BLaER1 treated with 17β-estradiol and CSF1 and Interleukin-3, amounts not matched to agents 10 nM and 100 nM (cell line): ENCODE measurements at regions not wholly inside any gene's neighbourhood (a gene's known extent, or its start where the extent isn't known, plus 50 kb on each side); places are given as distances from the start of the nearest gene placed in this dataset.
A peak's percentile ranks its signal among the peaks of the same experiment; 100 is the strongest.

Experiments
- H3K27ac ChIP-seq, 11 experiments: shearing (Covaris generic); formaldehyde crosslinking; 2 replicates each; pipeline ENCODE4 v1.8.1; 2022
- H3K27me3 ChIP-seq, 11 experiments: shearing (Covaris generic); formaldehyde crosslinking; 2 replicates each; pipeline ENCODE4 v1.8.1; 2022
- H3K36me3 ChIP-seq, 11 experiments: shearing (Covaris generic); formaldehyde crosslinking; 2 replicates each; pipeline ENCODE4 v1.8.1; 2022
- H3K4me1 ChIP-seq, 10 experiments: shearing (Covaris generic); formaldehyde crosslinking; 2 replicates each; pipeline ENCODE4 v1.8.1; 2022
- H3K4me2 ChIP-seq, 11 experiments: shearing (Covaris generic); formaldehyde crosslinking; 2 replicates each; pipeline ENCODE4 v1.8.1; 2022
- H3K4me3 ChIP-seq, 10 experiments: shearing (Covaris generic); formaldehyde crosslinking; 2 replicates each; pipeline ENCODE4 v1.8.1; 2022
- H3K9ac ChIP-seq, 11 experiments: shearing (Covaris generic); formaldehyde crosslinking; 2 replicates each; pipeline ENCODE4 v1.8.1; 2022
- H3K9me3 ChIP-seq, 11 experiments: shearing (Covaris generic); formaldehyde crosslinking; replicated peaks in 1 of 11; 2 replicates each; pipeline ENCODE4 v1.8.1; 2022
- H4K20me1 ChIP-seq, 11 experiments: shearing (Covaris generic); formaldehyde crosslinking; 2 replicates each; pipeline ENCODE4 v1.8.1; 2022
- Cebpa-rat ChIP-seq, 11 experiments: shearing (Covaris generic); IDR thresholded peaks; 2 replicates each; pipeline ENCODE4 v1.8.1; 2022

- H4K20me1 ChIP-seq, result no peaks in the 10 kb centered on the region
- no peaks in the 10 kb centered on the region for H3K36me3 ChIP-seq
- peaks cover 0 to 26% (median 0%) of the 10 kb centered on the region in 10 experiments; a peak in 9 of 20 replicates for H3K4me1 ChIP-seq
- no peaks in the 10 kb centered on the region for H3K9me3 ChIP-seq
- H3K4me3 ChIP-seq, result no peak overlapping the region
- H3K9ac ChIP-seq, result no peak overlapping the region
- H3K27me3 ChIP-seq, result no peaks in the 10 kb centered on the region
- no peak overlapping the region for H3K27ac ChIP-seq
- peak overlapping the region in 3 of 11 experiments; percentile 12 to 43 (median 16); a peak in 4 of 22 replicates for H3K4me2 ChIP-seq
- no peak for TF ChIP-seq Cebpa-rat (IDR thresholded peaks at IDR 0.05)
Observed at GRCh38 chr13:48896312-48896711, 79.4 kb upstream of the FNDC3A start.

GRCh38 chr13:48901781-48902180 is 73.9 kb upstream of the FNDC3A start:
- H3K4me2 ChIP-seq, result peak overlapping the region in 1 of 11 experiments; percentile 39; a peak in 2 of 22 replicates
- peak overlapping the region in 4 of 11 experiments; percentile 18 to 35 (median 26); a peak in 3 of 22 replicates for H3K27ac ChIP-seq
- no peak overlapping the region for H3K9ac ChIP-seq
- no peaks in the 10 kb centered on the region for H3K27me3 ChIP-seq
- no peaks in the 10 kb centered on the region for H3K9me3 ChIP-seq
- H3K36me3 ChIP-seq, result no peaks in the 10 kb centered on the region
- no peak for TF ChIP-seq Cebpa-rat (IDR thresholded peaks at IDR 0.05)
- H4K20me1 ChIP-seq, result no peaks in the 10 kb centered on the region
- H3K4me3 ChIP-seq, result no peak overlapping the region
- peaks cover 0 to 15% (median 0%) of the 10 kb centered on the region in 10 experiments; a peak in 6 of 20 replicates for H3K4me1 ChIP-seq

- no peaks in the 10 kb centered on the region for H3K9me3 ChIP-seq
- TF ChIP-seq Cebpa-rat (IDR thresholded peaks at IDR 0.05), result no peak
- H3K27me3 ChIP-seq, result no peaks in the 10 kb centered on the region
- no peak overlapping the region for H3K27ac ChIP-seq
- no peaks in the 10 kb centered on the region for H4K20me1 ChIP-seq
- H3K36me3 ChIP-seq, result no peaks in the 10 kb centered on the region
- H3K4me1 ChIP-seq, result peaks cover 0 to 15% (median 0%) of the 10 kb centered on the region in 10 experiments; a peak in 5 of 20 replicates
- H3K9ac ChIP-seq, result no peak overlapping the region
- peak overlapping the region in 2 of 11 experiments; percentile 49 to 58; a peak in 4 of 22 replicates for H3K4me2 ChIP-seq
- H3K4me3 ChIP-seq, result no peak overlapping the region
Observed at GRCh38 chr13:48902368-48902767, 73.3 kb upstream of the FNDC3A start.

GRCh38 chr13:48904668-48905290 is 70.9 kb upstream of the FNDC3A start:
- H3K9ac ChIP-seq, result no peak overlapping the region
- no peak overlapping the region for H3K27ac ChIP-seq
- no peak overlapping the region for H3K4me3 ChIP-seq
- no peaks in the 10 kb centered on the region for H3K27me3 ChIP-seq
- no peak overlapping the region for H3K4me2 ChIP-seq
- no peaks in the 10 kb centered on the region for H3K36me3 ChIP-seq
- no peak for TF ChIP-seq Cebpa-rat (IDR thresholded peaks at IDR 0.05)
- H4K20me1 ChIP-seq, result no peaks in the 10 kb centered on the region
- peaks cover 0 to 15% (median 0%) of the 10 kb centered on the region in 10 experiments; a peak in 5 of 20 replicates for H3K4me1 ChIP-seq
- no peaks in the 10 kb centered on the region for H3K9me3 ChIP-seq

- TF ChIP-seq Cebpa-rat (IDR thresholded peaks at IDR 0.05), result no peak
- Histone ChIP-seq H3K4me3 (no peak overlapping the region), H3K27ac (no peak overlapping the region), H4K20me1 (no peaks in the 10 kb centered on the region), H3K9ac (no peak overlapping the region), H3K36me3 (no peaks in the 10 kb centered on the region), H3K4me1 (peaks cover 0 to 13% (median 0%) of the 10 kb centered on the region in 10 experiments; a peak in 5 of 20 replicates), H3K4me2 (no peak overlapping the region), H3K27me3 (no peaks in the 10 kb centered on the region), H3K9me3 (no peaks in the 10 kb centered on the region)
Observed at GRCh38 chr13:48906200-48906599, 69.5 kb upstream of the FNDC3A start.

- Histone ChIP-seq H3K4me1 (no peaks in the 10 kb centered on the region), H4K20me1 (no peaks in the 10 kb centered on the region), H3K36me3 (no peaks in the 10 kb centered on the region), H3K9ac (no peak overlapping the region), H3K27me3 (no peaks in the 10 kb centered on the region), H3K9me3 (no peaks in the 10 kb centered on the region), H3K27ac (no peak overlapping the region), H3K4me2 (no peak overlapping the region), H3K4me3 (no peak overlapping the region)
- TF ChIP-seq Cebpa-rat (IDR thresholded peaks at IDR 0.05), result no peak
Observed at GRCh38 chr13:48908381-48909055, 67.2 kb upstream of the FNDC3A start.

- H3K9ac ChIP-seq, result no peak overlapping the region
- H3K4me2 ChIP-seq, result no peak overlapping the region
- H4K20me1 ChIP-seq, result no peaks in the 10 kb centered on the region
- H3K27me3 ChIP-seq, result no peaks in the 10 kb centered on the region
- H3K4me3 ChIP-seq, result no peak overlapping the region
- no peaks in the 10 kb centered on the region for H3K9me3 ChIP-seq
- no peak for TF ChIP-seq Cebpa-rat (IDR thresholded peaks at IDR 0.05)
- H3K4me1 ChIP-seq, result no peaks in the 10 kb centered on the region
- no peak overlapping the region for H3K27ac ChIP-seq
- H3K36me3 ChIP-seq, result no peaks in the 10 kb centered on the region
Observed at GRCh38 chr13:48909056-48909389, 66.7 kb upstream of the FNDC3A start.

- Histone ChIP-seq H3K36me3 (no peaks in the 10 kb centered on the region), H3K9ac (no peak overlapping the region), H3K4me2 (no peak overlapping the region), H3K4me3 (no peak overlapping the region), H3K27ac (no peak overlapping the region), H3K4me1 (no peaks in the 10 kb centered on the region), H3K27me3 (no peaks in the 10 kb centered on the region), H3K9me3 (no peaks in the 10 kb centered on the region), H4K20me1 (no peaks in the 10 kb centered on the region)
- no peak for TF ChIP-seq Cebpa-rat (IDR thresholded peaks at IDR 0.05)
Observed at GRCh38 chr13:48910686-48911085, 65.0 kb upstream of the FNDC3A start.

- Histone ChIP-seq H3K27me3 (no peaks in the 10 kb centered on the region), H3K9me3 (no peaks in the 10 kb centered on the region), H4K20me1 (no peaks in the 10 kb centered on the region), H3K27ac (no peak overlapping the region), H3K4me1 (no peaks in the 10 kb centered on the region), H3K9ac (no peak overlapping the region), H3K4me2 (no peak overlapping the region), H3K36me3 (no peaks in the 10 kb centered on the region), H3K4me3 (no peak overlapping the region)
- TF ChIP-seq Cebpa-rat (IDR thresholded peaks at IDR 0.05), result no peak
Observed at GRCh38 chr13:48919751-48920150, 56.0 kb upstream of the FNDC3A start.

GRCh38 chr13:48920730-48921129 is 55.0 kb upstream of the FNDC3A start:
- H3K4me3 ChIP-seq, result no peak overlapping the region
- no peaks in the 10 kb centered on the region for H3K9me3 ChIP-seq
- no peaks in the 10 kb centered on the region for H3K36me3 ChIP-seq
- H3K9ac ChIP-seq, result no peak overlapping the region
- H3K4me2 ChIP-seq, result no peak overlapping the region
- H3K4me1 ChIP-seq, result no peaks in the 10 kb centered on the region
- no peaks in the 10 kb centered on the region for H3K27me3 ChIP-seq
- TF ChIP-seq Cebpa-rat (IDR thresholded peaks at IDR 0.05), result no peak
- no peak overlapping the region for H3K27ac ChIP-seq
- no peaks in the 10 kb centered on the region for H4K20me1 ChIP-seq
